Astrocyte (in vitro differentiated cells and primary cell): ENCODE measurements at regions not wholly inside any gene's neighbourhood (a gene's known extent, or its start where the extent isn't known, plus 50 kb on each side); places are given as distances from the start of the nearest gene placed in this dataset.

ENCODE experiments used
- DNase-seq: peaks from one replicate; pipeline ENCODE4 v3.0.0-alpha.2; 2010; ENCODE audit warnings: low read depth
- FAIRE-seq: peaks from 2 replicates; lab custom pipeline; 2011; peaks lifted over from hg19 to GRCh38; lab: Jason Lieb, UNC
- H2AFZ ChIP-seq: 2 replicates; pipeline ENCODE4 v1.6.0; 2012; ENCODE audit warnings: low read depth, low read length, inconsistent platforms
- H3K27ac ChIP-seq: 2 replicates; pipeline ENCODE4 v1.5.1; 2011; ENCODE audit warnings: low read depth, low read length, inconsistent platforms
- H3K27me3 ChIP-seq: 2 replicates; pipeline ENCODE4 v1.6.0; 2011; ENCODE audit warnings: low read length, inconsistent platforms; ENCODE audit not compliant: insufficient read depth
- H3K36me3 ChIP-seq: 2 replicates; pipeline ENCODE4 v1.5.1; 2011; ENCODE audit warnings: low read length, inconsistent platforms; ENCODE audit not compliant: insufficient read depth
- H3K4me1 ChIP-seq: 2 replicates; pipeline ENCODE4 v1.5.1; 2011; ENCODE audit warnings: low read length, inconsistent platforms; ENCODE audit not compliant: insufficient read depth
- H3K4me2 ChIP-seq: 2 replicates; pipeline ENCODE4 v1.6.0; 2012; ENCODE audit warnings: low read length, inconsistent platforms
- H3K4me3 ChIP-seq: 2 replicates; pipeline ENCODE4 v1.5.1; 2011; ENCODE audit warnings: low read depth, mild to moderate bottlenecking, low read length, inconsistent platforms; ENCODE audit not compliant: insufficient read depth
- H3K79me2 ChIP-seq: 2 replicates; pipeline ENCODE4 v1.6.0; 2012; ENCODE audit warnings: mild to moderate bottlenecking, low read length, inconsistent platforms; ENCODE audit not compliant: insufficient read depth
- H3K9ac ChIP-seq: 2 replicates; pipeline ENCODE4 v1.6.0; 2012; ENCODE audit warnings: mild to moderate bottlenecking, low read length, inconsistent platforms
- H3K9me3 ChIP-seq: 2 replicates; pipeline ENCODE4 v1.5.1; 2012; ENCODE audit warnings: low read depth, mild to moderate bottlenecking, low read length, inconsistent platforms; ENCODE audit not compliant: insufficient read depth
- H4K20me1 ChIP-seq: 2 replicates; pipeline ENCODE4 v1.6.0; 2012; ENCODE audit warnings: low read length, inconsistent platforms; ENCODE audit not compliant: insufficient read depth
- H3K27ac Mint-ChIP-seq: one replicate; pipeline ENCODE4 v1.8.0; 2021; ENCODE audit warnings: mild to moderate bottlenecking, mixed read lengths; ENCODE audit not compliant: unreplicated experiment
- H3K27me3 Mint-ChIP-seq: one replicate; pipeline ENCODE4 v1.8.0; 2021; ENCODE audit warnings: low read depth, mixed read lengths; ENCODE audit not compliant: unreplicated experiment
- H3K36me3 Mint-ChIP-seq: one replicate; pipeline ENCODE4 v1.8.0; 2021; ENCODE audit warnings: low read depth, mixed read lengths; ENCODE audit not compliant: unreplicated experiment
- H3K4me1 Mint-ChIP-seq: one replicate; pipeline ENCODE4 v1.8.0; 2021; ENCODE audit warnings: low read depth, mixed read lengths; ENCODE audit not compliant: unreplicated experiment
- H3K4me3 Mint-ChIP-seq: one replicate; pipeline ENCODE4 v1.8.0; 2021; ENCODE audit warnings: mild to moderate bottlenecking, moderate library complexity, mixed read lengths; ENCODE audit not compliant: unreplicated experiment
- H3K9me3 Mint-ChIP-seq: one replicate; pipeline ENCODE4 v1.8.0; 2021; ENCODE audit warnings: mild to moderate bottlenecking, mixed read lengths; ENCODE audit not compliant: unreplicated experiment
- EZH2 ChIP-seq: IDR thresholded peaks from 2 replicates; pipeline ENCODE4 v1.6.1; 2012; ENCODE audit warnings: mild to moderate bottlenecking, low read length, inconsistent platforms; ENCODE audit not compliant: insufficient read depth
- TF ChIP-seq, protein P1 (sequence below): IDR thresholded peaks from 2 replicates; pipeline ENCODE4 v1.5.1; 2011; ENCODE audit warnings: low read depth, mild to moderate bottlenecking, inconsistent platforms, low read length, moderate library complexity; ENCODE audit not compliant: insufficient read depth

DNA sequence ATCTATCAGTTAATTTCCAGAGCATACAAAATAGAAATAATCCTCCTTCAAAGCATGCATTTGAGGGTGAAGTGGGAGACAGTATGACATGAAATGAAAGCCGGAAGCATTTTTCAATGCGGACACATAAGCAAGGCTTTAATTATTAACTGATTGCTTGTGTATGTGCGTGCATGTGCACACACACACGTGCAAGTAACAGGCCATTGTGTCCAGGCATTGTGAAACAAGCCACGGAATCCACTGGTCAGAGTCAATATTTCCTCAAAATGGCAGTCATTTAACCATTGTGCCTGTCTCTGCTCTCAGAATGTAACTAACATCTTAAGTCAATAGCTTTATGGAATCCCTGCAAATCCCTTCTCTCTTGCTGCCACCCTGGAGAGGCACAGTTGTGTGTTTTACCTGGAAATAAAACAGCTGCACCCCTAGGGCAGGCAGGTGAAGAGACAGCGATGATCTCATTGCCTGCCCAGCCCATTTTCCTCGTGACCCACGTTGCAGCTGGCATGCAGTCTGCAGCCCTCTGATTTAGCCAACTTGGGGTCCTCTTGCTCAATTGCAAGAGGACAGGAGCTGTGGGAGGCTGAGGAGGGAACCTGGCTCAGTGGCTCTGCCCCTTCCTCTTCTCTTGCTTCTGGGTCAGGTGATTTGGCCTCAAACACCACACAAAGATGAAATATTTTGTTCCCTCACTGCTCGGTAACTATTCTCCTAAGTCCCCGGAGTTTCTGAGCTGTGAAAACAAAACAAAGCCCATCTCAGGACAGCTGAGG, 500.9 kb upstream of the ZMIZ1 start:
- Histone ChIP-seq H2AFZ (no peak overlapping the region), H3K9me3 (peaks cover 2% of the 10 kb centered on the region), H3K27ac (no peak overlapping the region), H3K36me3 (no peaks in the 10 kb centered on the region), H3K27me3 (peaks cover 18% of the 10 kb centered on the region), H3K79me2 (no peaks in the 10 kb centered on the region), H3K4me3 (no peak overlapping the region), H4K20me1 (no peaks in the 10 kb centered on the region), H3K4me1 (no peaks in the 10 kb centered on the region), H3K9ac (no peak overlapping the region), H3K4me2 (no peak overlapping the region)
- TF ChIP-seq EZH2: no peak
- TF ChIP-seq, protein P1, sequence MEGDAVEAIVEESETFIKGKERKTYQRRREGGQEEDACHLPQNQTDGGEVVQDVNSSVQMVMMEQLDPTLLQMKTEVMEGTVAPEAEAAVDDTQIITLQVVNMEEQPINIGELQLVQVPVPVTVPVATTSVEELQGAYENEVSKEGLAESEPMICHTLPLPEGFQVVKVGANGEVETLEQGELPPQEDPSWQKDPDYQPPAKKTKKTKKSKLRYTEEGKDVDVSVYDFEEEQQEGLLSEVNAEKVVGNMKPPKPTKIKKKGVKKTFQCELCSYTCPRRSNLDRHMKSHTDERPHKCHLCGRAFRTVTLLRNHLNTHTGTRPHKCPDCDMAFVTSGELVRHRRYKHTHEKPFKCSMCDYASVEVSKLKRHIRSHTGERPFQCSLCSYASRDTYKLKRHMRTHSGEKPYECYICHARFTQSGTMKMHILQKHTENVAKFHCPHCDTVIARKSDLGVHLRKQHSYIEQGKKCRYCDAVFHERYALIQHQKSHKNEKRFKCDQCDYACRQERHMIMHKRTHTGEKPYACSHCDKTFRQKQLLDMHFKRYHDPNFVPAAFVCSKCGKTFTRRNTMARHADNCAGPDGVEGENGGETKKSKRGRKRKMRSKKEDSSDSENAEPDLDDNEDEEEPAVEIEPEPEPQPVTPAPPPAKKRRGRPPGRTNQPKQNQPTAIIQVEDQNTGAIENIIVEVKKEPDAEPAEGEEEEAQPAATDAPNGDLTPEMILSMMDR: no peak
- Mint-ChIP-seq H3K27me3 (peaks cover 69% of the 10 kb centered on the region), H3K9me3 (peaks cover 8% of the 10 kb centered on the region), H3K4me1 (peaks cover 5% of the 10 kb centered on the region), H3K4me3 (no peak overlapping the region), H3K27ac (no peak overlapping the region), H3K36me3 (peaks cover 4% of the 10 kb centered on the region)
- FAIRE-seq: no peak
- no peak for DNase-seq

DNA sequence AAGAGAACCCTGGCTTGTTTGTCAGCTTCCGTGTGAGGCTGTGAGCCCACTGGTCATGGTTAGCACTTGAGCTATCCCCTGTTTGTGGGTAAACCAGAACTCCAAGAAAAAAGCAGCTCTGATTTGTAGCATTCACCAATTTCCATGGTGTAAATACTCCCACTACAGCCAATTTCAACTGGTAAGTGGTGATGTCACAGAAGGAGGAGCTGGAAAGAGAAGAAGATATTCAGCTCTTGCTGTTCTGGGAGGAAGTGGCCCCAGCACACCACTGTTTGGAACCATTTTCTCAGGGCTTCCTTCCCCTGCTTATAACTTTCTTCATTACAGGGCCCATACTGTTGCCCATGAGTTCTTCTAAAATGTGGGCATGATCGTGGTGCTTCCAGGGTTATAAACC, 500.1 kb upstream of the ZMIZ1 start:
- FAIRE-seq: peak; percentile 5
- H4K20me1 ChIP-seq: no peaks in the 10 kb centered on the region
- no peak overlapping the region for H3K9ac ChIP-seq
- TF ChIP-seq, protein P1: no peak
- no peak for TF ChIP-seq EZH2
- H3K27me3 ChIP-seq: peaks cover 18% of the 10 kb centered on the region
- no peak overlapping the region for H3K4me2 ChIP-seq
- H3K9me3 Mint-ChIP-seq: peaks cover 12% of the 10 kb centered on the region
- H3K27me3 Mint-ChIP-seq: peaks cover 68% of the 10 kb centered on the region
- no peak overlapping the region for H3K4me3 Mint-ChIP-seq
- peaks cover 4% of the 10 kb centered on the region for H3K36me3 Mint-ChIP-seq
- no peak overlapping the region for H2AFZ ChIP-seq
- no peaks in the 10 kb centered on the region for H3K4me1 ChIP-seq
- H3K27ac Mint-ChIP-seq: no peak overlapping the region
- peaks cover 5% of the 10 kb centered on the region for H3K4me1 Mint-ChIP-seq
- H3K27ac ChIP-seq: no peak overlapping the region
- H3K4me3 ChIP-seq: no peak overlapping the region
- peaks cover 2% of the 10 kb centered on the region for H3K9me3 ChIP-seq
- DNase-seq: no peak
- no peaks in the 10 kb centered on the region for H3K36me3 ChIP-seq
- H3K79me2 ChIP-seq: no peaks in the 10 kb centered on the region

DNA sequence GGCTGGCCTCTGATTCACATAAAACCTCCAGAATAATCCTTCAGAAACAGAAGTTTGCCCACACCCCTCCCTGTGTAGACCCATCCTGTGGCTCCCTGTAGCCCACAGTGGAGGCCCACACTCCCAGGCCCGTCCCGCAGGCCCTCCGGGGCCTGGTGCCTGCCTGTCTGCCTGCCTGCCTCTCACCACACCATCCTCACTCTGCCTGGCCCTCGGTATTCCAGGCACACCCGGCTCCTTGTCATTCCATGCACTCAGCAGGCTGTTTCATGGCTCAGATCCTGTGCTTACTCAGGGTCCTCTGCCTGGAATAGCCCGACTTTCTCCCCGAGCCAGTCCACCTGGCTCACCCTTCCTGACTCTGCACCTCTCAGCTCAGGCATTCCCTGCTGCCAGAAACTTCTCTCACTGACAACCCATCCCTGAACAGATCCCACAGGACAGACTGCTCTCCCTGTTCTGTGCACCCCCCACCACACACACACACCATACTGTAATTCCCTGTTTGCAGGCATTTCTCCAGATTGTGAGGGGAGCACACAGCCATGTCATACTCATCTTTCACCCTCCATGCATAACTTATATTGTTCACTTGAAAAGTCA, 498.0 kb upstream of the ZMIZ1 start:
- Histone ChIP-seq H3K9me3 (no peaks in the 10 kb centered on the region), H4K20me1 (no peaks in the 10 kb centered on the region), H2AFZ (no peak overlapping the region), H3K4me2 (no peak overlapping the region), H3K4me3 (no peak overlapping the region), H3K27ac (no peak overlapping the region), H3K36me3 (no peaks in the 10 kb centered on the region), H3K9ac (no peak overlapping the region), H3K4me1 (peaks cover 9% of the 10 kb centered on the region), H3K79me2 (no peaks in the 10 kb centered on the region), H3K27me3 (peaks cover 16% of the 10 kb centered on the region)
- H3K27ac Mint-ChIP-seq: peak overlapping the region; percentile 8
- H3K9me3 Mint-ChIP-seq: peaks cover 12% of the 10 kb centered on the region
- H3K27me3 Mint-ChIP-seq: peaks cover 61% of the 10 kb centered on the region
- no peak overlapping the region for H3K4me3 Mint-ChIP-seq
- TF ChIP-seq, protein P1: no peak
- TF ChIP-seq EZH2: no peak
- DNase-seq (no peak), FAIRE-seq (no peak)
- H3K36me3 Mint-ChIP-seq: peaks cover 4% of the 10 kb centered on the region
- peaks cover 5% of the 10 kb centered on the region for H3K4me1 Mint-ChIP-seq
